Activated CD4-positive, alpha-beta memory T cell treated with anti-CD3 and anti-CD28 coated beads, Interleukin-2, amount 10 ng/mL, durations not matched to agents 7 days and 5 days (primary cell): ENCODE measurements at regions not wholly inside any gene's neighbourhood (a gene's known extent, or its start where the extent isn't known, plus 50 kb on each side); places are given as distances from the start of the nearest gene placed in this dataset.
"Not testable (repeated sequence)": the region's sequence is repeated elsewhere in the genome, so short reads cannot be mapped to it uniquely, and the experiment has no call there.

Experiments
- CTCF ChIA-PET: fragments of 350-600 bp; sonication (Branson Sonifier 250); formaldehyde crosslinking; loops from one replicate; lab custom pipeline; 2021; ENCODE audit warnings: antibody characterized with exemption, inconsistent platforms; lab: Charles Lee
- POLR2A ChIA-PET: fragments of 350-600 bp; sonication (Branson Sonifier 250); formaldehyde crosslinking; loops from one replicate; lab custom pipeline; 2021; ENCODE audit warnings: antibody characterized with exemption; lab: Charles Lee
- DNase-seq: peaks from one replicate; pipeline ENCODE4 v3.0.0-alpha.2; 2020
- H3K27ac Mint-ChIP-seq: one replicate; pipeline ENCODE4 v1.8.0; 2021; ENCODE audit warnings: mild to moderate bottlenecking, mixed read lengths
- H3K27me3 Mint-ChIP-seq: one replicate; pipeline ENCODE4 v1.8.0; 2021; ENCODE audit warnings: mixed read lengths
- H3K36me3 Mint-ChIP-seq: one replicate; pipeline ENCODE4 v1.8.0; 2021; ENCODE audit warnings: low read depth, mixed read lengths
- H3K4me1 Mint-ChIP-seq: one replicate; pipeline ENCODE4 v1.8.0; 2021; ENCODE audit warnings: mixed read lengths
- H3K4me3 Mint-ChIP-seq: one replicate; pipeline ENCODE4 v1.8.0; 2021; ENCODE audit warnings: mild to moderate bottlenecking, mixed read lengths
- H3K9me3 Mint-ChIP-seq: one replicate; pipeline ENCODE4 v1.8.0; 2021; ENCODE audit warnings: mixed read lengths

- ChIA-PET CTCF (no interaction called here), POLR2A (no interaction called here)
- Mint-ChIP-seq H3K4me3 (no peak overlapping the region), H3K27ac (no peak overlapping the region), H3K36me3 (no peaks in the 10 kb centered on the region), H3K9me3 (peaks cover 9% of the 10 kb centered on the region), H3K27me3 (peaks cover 2% of the 10 kb centered on the region), H3K4me1 (no peaks in the 10 kb centered on the region)
- DNase-seq: no peak
Observed at GRCh38 chr20:22846863-22847262, 188.2 kb upstream of the SSTR4 start.

DNA sequence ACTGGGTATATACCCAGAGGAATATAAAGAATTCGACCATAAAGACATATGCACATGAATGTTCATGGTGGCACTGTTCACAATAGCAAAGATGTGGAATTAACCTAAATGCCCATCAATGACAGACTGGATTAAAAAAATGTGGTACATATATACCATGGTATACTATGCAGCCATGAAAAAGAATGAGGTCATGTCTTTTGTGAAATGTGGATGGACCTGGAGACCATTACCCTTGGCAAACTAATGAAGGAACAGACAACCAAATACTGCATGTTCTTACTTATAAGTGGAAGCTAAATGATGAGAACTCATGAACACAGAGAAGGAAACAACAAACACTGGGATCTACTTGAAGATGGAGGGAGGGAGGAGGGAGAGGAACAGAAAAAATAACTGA, 186.7 kb upstream of the SSTR4 start:
- Mint-ChIP-seq H3K27ac (no peak overlapping the region), H3K4me3 (no peak overlapping the region), H3K36me3 (no peaks in the 10 kb centered on the region), H3K9me3 (peaks cover 9% of the 10 kb centered on the region), H3K27me3 (peaks cover 2% of the 10 kb centered on the region), H3K4me1 (no peaks in the 10 kb centered on the region)
- DNase-seq: no peak
- ChIA-PET CTCF (no interaction called here), POLR2A (no interaction called here)

GRCh38 chr20:22851679-22852346, 183.3 kb upstream of the SSTR4 start:
- H3K4me3 Mint-ChIP-seq, H3K4me1 Mint-ChIP-seq, POLR2A ChIA-PET, H3K27me3 Mint-ChIP-seq, H3K27ac Mint-ChIP-seq, H3K36me3 Mint-ChIP-seq, H3K9me3 Mint-ChIP-seq, DNase-seq: not testable (repeated sequence)
- CTCF ChIA-PET: interaction anchor here (0.7 to 0.9 kb wide), 2 partner anchors 11 to 384 kb away, joined by 3 read pairs; no protein-coding TSS in a partner anchor

GRCh38 chr20:22861231-22861980, 173.7 kb upstream of the SSTR4 start:
- ChIA-PET CTCF (no interaction called here), POLR2A (no interaction called here)
- no peaks in the 10 kb centered on the region for H3K9me3 Mint-ChIP-seq
- H3K36me3 Mint-ChIP-seq: no peaks in the 10 kb centered on the region
- H3K4me3 Mint-ChIP-seq: no peak overlapping the region
- no peak overlapping the region for H3K27ac Mint-ChIP-seq
- H3K4me1 Mint-ChIP-seq: no peaks in the 10 kb centered on the region
- no peak for DNase-seq
- H3K27me3 Mint-ChIP-seq: no peaks in the 10 kb centered on the region

GRCh38 chr20:22861990-22862389, 173.1 kb upstream of the SSTR4 start:
- no peaks in the 10 kb centered on the region for H3K27me3 Mint-ChIP-seq
- no peak overlapping the region for H3K27ac Mint-ChIP-seq
- H3K36me3 Mint-ChIP-seq: no peaks in the 10 kb centered on the region
- POLR2A ChIA-PET: no interaction called here
- no peaks in the 10 kb centered on the region for H3K9me3 Mint-ChIP-seq
- no peaks in the 10 kb centered on the region for H3K4me1 Mint-ChIP-seq
- DNase-seq: no peak
- CTCF ChIA-PET: no interaction called here
- H3K4me3 Mint-ChIP-seq: no peak overlapping the region

GRCh38 chr20:22862671-22863230, 172.4 kb upstream of the SSTR4 start:
- no peak overlapping the region for H3K27ac Mint-ChIP-seq
- DNase-seq: no peak
- ChIA-PET CTCF (no interaction called here), POLR2A (no interaction called here)
- H3K4me1 Mint-ChIP-seq: no peaks in the 10 kb centered on the region
- H3K4me3 Mint-ChIP-seq: no peak overlapping the region
- H3K27me3 Mint-ChIP-seq: no peaks in the 10 kb centered on the region
- no peaks in the 10 kb centered on the region for H3K36me3 Mint-ChIP-seq
- no peaks in the 10 kb centered on the region for H3K9me3 Mint-ChIP-seq

DNA sequence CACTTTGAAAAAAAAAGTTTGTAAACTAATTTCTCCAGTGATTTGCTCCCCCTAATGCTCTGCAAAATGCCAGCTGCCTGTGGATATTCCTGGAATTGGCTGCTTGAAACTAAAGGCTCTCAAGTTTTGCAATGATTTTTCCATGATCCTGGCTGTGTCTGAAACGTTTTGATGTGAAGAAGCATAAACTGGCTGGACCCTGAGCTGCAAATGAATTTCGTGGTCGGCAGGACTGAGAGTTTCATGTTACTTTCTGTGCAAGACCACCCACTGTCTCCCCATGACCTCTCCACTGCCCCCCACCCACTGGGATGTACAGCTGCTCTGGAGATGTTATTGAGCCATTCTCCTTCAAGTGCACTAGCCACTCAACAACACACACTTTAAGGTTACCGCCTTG, 171.3 kb upstream of the SSTR4 start:
- CTCF ChIA-PET: interaction anchor here (0.7 kb wide), 1 partner anchor 315 kb away, joined by 3 read pairs; no protein-coding TSS in a partner anchor
- H3K4me1 Mint-ChIP-seq: no peaks in the 10 kb centered on the region
- H3K27me3 Mint-ChIP-seq: no peaks in the 10 kb centered on the region
- no peak overlapping the region for H3K4me3 Mint-ChIP-seq
- DNase-seq: no peak
- H3K36me3 Mint-ChIP-seq: no peaks in the 10 kb centered on the region
- POLR2A ChIA-PET: no interaction called here
- H3K9me3 Mint-ChIP-seq: no peaks in the 10 kb centered on the region
- H3K27ac Mint-ChIP-seq: no peak overlapping the region

GRCh38 chr20:22866812-22867341, 168.2 kb upstream of the SSTR4 start:
- Mint-ChIP-seq H3K36me3 (no peaks in the 10 kb centered on the region), H3K4me1 (no peaks in the 10 kb centered on the region), H3K4me3 (no peak overlapping the region), H3K9me3 (no peaks in the 10 kb centered on the region), H3K27ac (no peak overlapping the region), H3K27me3 (no peaks in the 10 kb centered on the region)
- POLR2A ChIA-PET: no interaction called here
- DNase-seq: no peak
- CTCF ChIA-PET: no interaction called here

DNA sequence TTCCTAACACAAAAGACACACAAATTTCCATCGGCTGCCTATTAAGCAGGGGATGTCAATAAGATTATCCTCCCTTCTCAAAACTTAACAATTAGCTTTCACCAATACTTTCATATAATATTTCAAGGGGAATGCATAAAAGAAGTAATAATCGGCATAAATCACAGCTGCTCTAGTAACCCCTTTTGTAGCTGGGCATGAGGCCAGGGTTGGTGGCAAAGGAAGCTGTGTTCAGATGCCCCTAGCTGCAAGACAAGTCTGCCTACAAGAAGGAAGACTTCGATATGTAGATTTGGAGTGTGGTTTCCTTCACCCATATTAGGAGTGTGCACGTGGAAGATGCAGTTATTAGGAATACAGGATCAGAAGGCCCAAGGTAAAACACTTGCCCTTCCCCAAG, 156.9 kb upstream of the SSTR4 start:
- Mint-ChIP-seq H3K27ac (no peak overlapping the region), H3K4me3 (no peak overlapping the region), H3K36me3 (no peaks in the 10 kb centered on the region), H3K27me3 (no peaks in the 10 kb centered on the region), H3K4me1 (no peaks in the 10 kb centered on the region), H3K9me3 (peaks cover 3% of the 10 kb centered on the region)
- DNase-seq: no peak
- ChIA-PET CTCF (interaction anchor here (0.6 kb wide), 1 partner anchor 120 kb away, joined by 3 read pairs; no protein-coding TSS in a partner anchor), POLR2A (interaction anchor here (1.1 kb wide), 1 partner anchor 80 kb away, joined by 3 read pairs; no protein-coding TSS in a partner anchor)

DNA sequence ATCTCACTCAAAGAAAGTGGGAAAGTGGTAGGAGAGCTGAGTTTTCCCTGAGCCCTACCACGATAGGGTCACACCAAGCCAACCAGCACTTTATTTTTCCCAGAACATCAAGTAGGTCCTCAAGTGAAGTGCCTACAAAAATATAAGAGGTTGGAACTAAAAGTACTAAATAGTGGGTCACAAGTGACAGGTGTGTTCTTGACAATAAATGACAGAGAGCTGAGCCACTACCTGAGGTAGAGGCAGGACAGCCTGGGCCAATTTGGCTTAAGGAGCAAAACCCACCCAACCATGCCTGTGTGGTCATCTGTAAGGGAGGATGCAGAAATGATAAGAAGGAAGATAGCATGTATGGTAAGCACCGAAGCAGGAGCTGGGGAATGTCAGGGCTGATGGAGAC, 154.8 kb upstream of the SSTR4 start:
- Mint-ChIP-seq H3K27me3 (no peaks in the 10 kb centered on the region), H3K4me3 (no peak overlapping the region), H3K27ac (no peak overlapping the region), H3K36me3 (no peaks in the 10 kb centered on the region), H3K4me1 (no peaks in the 10 kb centered on the region), H3K9me3 (peaks cover 3% of the 10 kb centered on the region)
- no peak for DNase-seq
- CTCF ChIA-PET: no interaction called here
- POLR2A ChIA-PET: no interaction called here

- H3K4me3 Mint-ChIP-seq: no peak overlapping the region
- H3K4me1 Mint-ChIP-seq: no peaks in the 10 kb centered on the region
- DNase-seq: no peak
- no peaks in the 10 kb centered on the region for H3K36me3 Mint-ChIP-seq
- H3K9me3 Mint-ChIP-seq: peaks cover 6% of the 10 kb centered on the region
- POLR2A ChIA-PET: no interaction called here
- CTCF ChIA-PET: no interaction called here
- no peaks in the 10 kb centered on the region for H3K27me3 Mint-ChIP-seq
- H3K27ac Mint-ChIP-seq: no peak overlapping the region
Observed at GRCh38 chr20:22887796-22888195, 147.3 kb upstream of the SSTR4 start.

DNA sequence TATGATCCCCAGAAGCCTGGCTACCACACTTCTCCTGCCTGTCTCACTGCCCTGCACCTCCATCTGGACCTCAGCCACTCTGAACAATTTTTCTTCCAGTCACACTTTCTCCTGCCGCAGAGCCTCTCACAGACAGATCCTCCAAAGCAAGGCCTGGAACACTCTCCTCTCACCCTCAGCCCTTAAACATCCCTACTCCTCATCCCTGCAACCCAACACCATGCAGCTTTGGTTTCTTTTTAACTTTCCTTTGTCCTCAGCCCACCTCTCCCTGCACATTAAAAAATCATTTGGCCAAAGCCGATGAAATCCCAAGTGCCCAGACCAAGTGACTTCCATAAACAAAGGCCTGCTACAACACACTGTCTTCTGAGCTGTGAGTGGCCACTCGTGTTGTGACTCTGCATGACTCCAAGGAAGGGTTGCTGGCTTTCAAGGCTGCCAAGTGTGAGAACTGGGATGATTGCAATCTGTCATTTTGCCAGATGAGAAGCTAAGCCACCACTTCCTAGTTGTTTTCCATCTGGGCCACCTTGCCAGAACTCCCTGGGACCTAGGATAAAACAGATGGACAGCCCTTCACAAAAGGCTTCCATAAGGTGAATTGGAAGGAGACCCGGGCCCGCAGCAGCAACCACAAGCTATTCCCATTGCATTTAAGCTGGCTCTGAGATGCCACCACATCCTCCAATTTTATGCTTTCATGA, 144.4 kb upstream of the SSTR4 start:
- Mint-ChIP-seq H3K27me3 (no peaks in the 10 kb centered on the region), H3K9me3 (peaks cover 6% of the 10 kb centered on the region), H3K4me3 (no peak overlapping the region), H3K36me3 (no peaks in the 10 kb centered on the region), H3K27ac (no peak overlapping the region), H3K4me1 (no peaks in the 10 kb centered on the region)
- ChIA-PET POLR2A (no interaction called here), CTCF (no interaction called here)
- DNase-seq: no peak

- Mint-ChIP-seq H3K27me3 (no peaks in the 10 kb centered on the region), H3K9me3 (peaks cover 16% of the 10 kb centered on the region), H3K4me3 (no peak overlapping the region), H3K36me3 (no peaks in the 10 kb centered on the region), H3K4me1 (no peaks in the 10 kb centered on the region), H3K27ac (no peak overlapping the region)
- ChIA-PET POLR2A (no interaction called here), CTCF (no interaction called here)
- no peak for DNase-seq
Observed at GRCh38 chr20:22901164-22901563, 133.9 kb upstream of the SSTR4 start.
